RWPE2 (cell line): ENCODE measurements at regions not wholly inside any gene's neighbourhood (a gene's known extent, or its start where the extent isn't known, plus 50 kb on each side); places are given as distances from the start of the nearest gene placed in this dataset.

ENCODE experiments used
- ATAC-seq: fragments of 200-7000 bp; cut with Tn5 transposase; 3 replicates; pipeline ENCODE4 v1.9.1; 2021; ENCODE audit warnings: low read depth
- DNase-seq: peaks from one replicate; pipeline ENCODE4 v3.0.0-alpha.2; 2020; ENCODE audit warnings: low spot score
- H3K27ac ChIP-seq: fragments of 450-650 bp; 2 replicates; pipeline ENCODE4 v1.5.1; 2017; ENCODE audit warnings: mild to moderate bottlenecking; ENCODE audit not compliant: poor library complexity, severe bottlenecking
- H3K27me3 ChIP-seq: fragments of 250-450 bp; sonication (Bioruptor Pico); 2 replicates; pipeline ENCODE4 v1.5.1; 2021; ENCODE audit warnings: mild to moderate bottlenecking, moderate library complexity; ENCODE audit not compliant: insufficient read depth, poor library complexity, severe bottlenecking
- H3K36me3 ChIP-seq: fragments of 250-450 bp; sonication (Bioruptor Pico); 2 replicates; pipeline ENCODE4 v1.5.1; 2020; ENCODE audit warnings: low read depth, mild to moderate bottlenecking, moderate library complexity
- H3K4me1 ChIP-seq: fragments of 250-450 bp; sonication (Bioruptor Pico); 2 replicates; pipeline ENCODE4 v1.5.1; 2021; ENCODE audit warnings: mild to moderate bottlenecking, moderate library complexity; ENCODE audit not compliant: insufficient read depth, poor library complexity, severe bottlenecking
- H3K4me3 ChIP-seq: fragments of 250-450 bp; sonication (Bioruptor Pico); 2 replicates; pipeline ENCODE4 v1.5.1; 2021; ENCODE audit warnings: mild to moderate bottlenecking, moderate library complexity; ENCODE audit not compliant: severe bottlenecking
- H3K9me3 ChIP-seq: fragments of 250-450 bp; sonication (Bioruptor Pico); 2 replicates; pipeline ENCODE4 v1.5.1; 2021; ENCODE audit warnings: mild to moderate bottlenecking, moderate library complexity; ENCODE audit not compliant: severe bottlenecking
- CTCF ChIP-seq: fragments of 450-650 bp; IDR thresholded peaks from one replicate; pipeline ENCODE4 v1.5.1; 2017; ENCODE audit warnings: mild to moderate bottlenecking, moderate library complexity; ENCODE audit not compliant: poor library complexity, severe bottlenecking

- DNase-seq (no peak), ATAC-seq (peak; percentile 35)
- H3K27me3 ChIP-seq = no peaks in the 10 kb centered on the region
- peak overlapping the region; percentile 47 for H3K27ac ChIP-seq
- peaks cover 28% of the 10 kb centered on the region for H3K4me1 ChIP-seq
- H3K36me3 ChIP-seq = no peaks in the 10 kb centered on the region
- TF ChIP-seq CTCF = no peak
- no peak overlapping the region for H3K4me3 ChIP-seq
- H3K9me3 ChIP-seq = no peaks in the 10 kb centered on the region
These were observed 167.1 kb downstream of the EFNB1 start for GRCh38 chrX:68995780-68996551.

- H3K36me3 ChIP-seq = no peaks in the 10 kb centered on the region
- H3K4me1 ChIP-seq = peaks cover 28% of the 10 kb centered on the region
- no peak for TF ChIP-seq CTCF
- ATAC-seq (no peak), DNase-seq (no peak)
- no peaks in the 10 kb centered on the region for H3K27me3 ChIP-seq
- H3K4me3 ChIP-seq = no peak overlapping the region
- no peaks in the 10 kb centered on the region for H3K9me3 ChIP-seq
- peak overlapping the region; percentile 47 for H3K27ac ChIP-seq
These were observed 166.6 kb downstream of the EFNB1 start for GRCh38 chrX:68995386-68995779.

DNA sequence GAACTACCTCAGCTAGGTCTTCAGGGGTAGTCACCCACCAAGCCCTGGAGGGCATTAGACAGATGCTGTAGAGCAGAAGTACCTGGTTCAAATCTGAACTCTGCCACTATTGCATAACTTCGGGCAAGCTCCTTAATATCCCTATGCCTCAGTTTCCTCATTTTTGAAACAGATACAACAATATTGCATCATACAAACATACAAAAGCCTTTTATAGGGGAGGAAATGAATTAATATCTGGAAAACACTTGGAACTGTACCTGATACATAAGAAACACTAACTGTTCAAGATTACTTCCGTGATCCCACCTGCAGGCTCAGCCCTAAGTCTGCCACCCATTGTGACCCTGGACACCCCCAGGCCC is 166.1 kb downstream of the EFNB1 start:
- no peak overlapping the region for H3K27ac ChIP-seq
- peaks cover 25% of the 10 kb centered on the region for H3K4me1 ChIP-seq
- ATAC-seq = no peak
- no peaks in the 10 kb centered on the region for H3K27me3 ChIP-seq
- TF ChIP-seq CTCF = no peak
- DNase-seq = no peak
- H3K4me3 ChIP-seq = no peak overlapping the region
- no peaks in the 10 kb centered on the region for H3K9me3 ChIP-seq
- no peaks in the 10 kb centered on the region for H3K36me3 ChIP-seq

DNA sequence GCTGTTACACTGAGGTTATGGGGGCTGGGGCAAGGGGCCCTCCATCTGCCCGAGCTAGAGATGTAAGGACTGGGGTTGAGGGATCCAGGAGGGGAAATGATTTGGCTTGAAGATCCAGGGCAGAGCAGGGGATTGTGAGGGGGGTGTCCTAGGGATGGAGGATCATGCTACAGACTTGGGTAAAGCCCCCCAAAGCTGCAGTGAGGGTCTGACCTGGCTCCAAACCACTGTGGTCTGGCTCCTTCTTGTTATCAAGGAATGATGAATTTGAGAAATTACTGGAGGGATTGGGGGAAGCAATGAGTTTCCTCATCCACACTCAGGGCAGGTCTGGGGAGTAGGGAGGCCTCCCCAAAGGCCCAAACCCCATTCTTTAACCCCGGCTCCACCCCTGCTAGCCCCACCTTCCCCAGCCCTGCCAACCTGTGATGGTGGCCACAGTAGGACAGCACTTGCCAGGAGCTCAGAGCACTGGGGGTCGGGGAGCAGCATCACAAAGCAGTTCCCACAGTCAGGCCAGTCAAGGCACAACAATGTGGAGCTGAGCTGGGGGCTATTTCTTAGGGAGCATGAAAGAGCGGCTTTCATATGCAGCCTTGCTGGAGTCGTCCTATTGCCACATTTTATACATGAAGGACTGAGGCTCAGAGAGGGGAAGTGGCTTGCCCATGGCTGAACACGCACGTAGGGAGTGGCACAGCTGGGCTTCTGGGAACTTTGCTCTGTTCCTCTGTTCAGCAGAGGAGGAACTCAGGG is 165.5 kb downstream of the EFNB1 start:
- H3K9me3 ChIP-seq = no peaks in the 10 kb centered on the region
- H3K4me3 ChIP-seq = no peak overlapping the region
- DNase-seq (no peak), ATAC-seq (no peak)
- TF ChIP-seq CTCF = no peak
- peaks cover 19% of the 10 kb centered on the region for H3K4me1 ChIP-seq
- no peaks in the 10 kb centered on the region for H3K27me3 ChIP-seq
- no peak overlapping the region for H3K27ac ChIP-seq
- no peaks in the 10 kb centered on the region for H3K36me3 ChIP-seq
